K562 (cell line): ENCODE measurements at regions not wholly inside any gene's neighbourhood (a gene's known extent, or its start where the extent isn't known, plus 50 kb on each side); places are given as distances from the start of the nearest gene placed in this dataset.
A peak's percentile ranks its signal among the peaks of the same experiment; 100 is the strongest.

Experiments
- ATAC-seq: fragments of 200-7000 bp; cut with Tn5 transposase; 3 replicates; pipeline ENCODE4 v1.9.1; 2020; ENCODE audit warnings: moderate library complexity
- BruUV-seq: library from RNA; stranded (reverse); fragments of 400-500 nt; replicated peaks from 2 replicates; lab custom pipeline; 2021; lab: Mats Ljungman, UMichigan
- CTCF ChIA-PET: fragments of 300-600 bp; formaldehyde crosslinking; extraction: SDS; loops from one replicate; lab custom pipeline; 2021; ENCODE audit warnings: low intra/inter-chr PET ratio; lab: Yijun Ruan, JAX
- POLR2A ChIA-PET: fragments of 300-600, 350-650 bp; sonication (Branson Sonifier 250); formaldehyde crosslinking; extraction: SDS; loops from one replicate; lab custom pipeline; 2021; ENCODE audit warnings: antibody characterized with exemption, inconsistent platforms; lab: Yijun Ruan, JAX
- DNase-seq, 4 experiments: peaks; one replicate each; pipeline versions ENCODE4 v3.0.0 to v3.0.0-alpha.2; 2011 to 2018; ENCODE audit warnings: low spot score in 3 of 4, mixed read lengths in 3 of 4; ENCODE audit errors: extremely low read depth in 1 of 4
- FAIRE-seq: peaks from 2 replicates; lab custom pipeline; 2011; peaks lifted over from hg19 to GRCh38; lab: Jason Lieb, UNC
- H2AFZ ChIP-seq: 2 replicates; pipeline ENCODE4 v1.6.0; 2011; ENCODE audit warnings: low read depth, low read length, control low read depth, inconsistent platforms
- H3K27ac ChIP-seq: fragments of 200-600 bp; 3 replicates; pipeline ENCODE4 v1.8.0; 2011; ENCODE audit warnings: low read depth, mild to moderate bottlenecking, control low read depth, inconsistent platforms, low read length, moderate library complexity, mixed read lengths; ENCODE audit errors: extremely low read depth
- H3K27me3 ChIP-seq, 2 experiments: fragments of 300-600 bp in 1 of 2; 2 replicates in 1 of 2; 3 replicates in 1 of 2; pipeline versions ENCODE4 v1.6.0 to v1.8.0; 2011; ENCODE audit warnings: inconsistent platforms in 2 of 2, low read length in 2 of 2, mild to moderate bottlenecking in 1 of 2, mixed read lengths in 1 of 2, moderate library complexity in 1 of 2; ENCODE audit not compliant: control insufficient read depth in 2 of 2, insufficient read depth in 2 of 2
- H3K36me3 ChIP-seq: fragments of 300-600 bp; 3 replicates; pipeline ENCODE4 v1.8.0; 2011; ENCODE audit warnings: mild to moderate bottlenecking, low read length, inconsistent platforms; ENCODE audit not compliant: control insufficient read depth, insufficient read depth
- H3K4me1 ChIP-seq, 2 experiments: fragments of 200-600 bp in 1 of 2; replicated peaks in 1 of 2; 2 replicates in 1 of 2; 3 replicates in 1 of 2; pipeline versions ENCODE4 v1.5.1 to v1.8.0; 2011; ENCODE audit warnings: inconsistent platforms in 2 of 2, low read length in 2 of 2, mild to moderate bottlenecking in 1 of 2, mixed read lengths in 1 of 2, moderate library complexity in 1 of 2; ENCODE audit not compliant: control insufficient read depth in 2 of 2, insufficient read depth in 2 of 2
- H3K4me2 ChIP-seq: 2 replicates; pipeline ENCODE4 v1.6.1; 2011; ENCODE audit warnings: low read length, control low read depth, inconsistent platforms, mixed read lengths; ENCODE audit not compliant: insufficient read depth
- H3K4me3 ChIP-seq: fragments of 200-600 bp; sonication (generic), shearing (Covaris generic); 2 replicates; pipeline ENCODE4 v1.5.1; 2016; ENCODE audit warnings: control low read depth, inconsistent platforms
- H3K79me2 ChIP-seq: fragments of 200-600 bp; 3 replicates; pipeline ENCODE4 v1.8.0; 2011; ENCODE audit warnings: low read length, inconsistent platforms; ENCODE audit not compliant: control insufficient read depth, insufficient read depth
- H3K9ac ChIP-seq, 2 experiments: 2 replicates each; pipeline versions ENCODE4 v1.6.0 to v1.6.1; 2011; ENCODE audit warnings: low read depth in 2 of 2, low read length in 2 of 2, control low read depth in 1 of 2, inconsistent platforms in 1 of 2, mild to moderate bottlenecking in 1 of 2, mixed read lengths in 1 of 2; ENCODE audit not compliant: insufficient read depth in 1 of 2
- H3K9me1 ChIP-seq: one replicate; pipeline ENCODE4 v1.6.0; 2011; ENCODE audit warnings: inconsistent platforms, mild to moderate bottlenecking, low read length, moderate library complexity; ENCODE audit not compliant: control insufficient read depth, insufficient read depth
- H3K9me3 ChIP-seq: replicated peaks from 2 replicates; pipeline ENCODE4 v1.5.1; 2011; ENCODE audit warnings: low read depth, low read length, inconsistent platforms; ENCODE audit not compliant: control insufficient read depth, insufficient read depth
- H4K20me1 ChIP-seq: replicated peaks from 2 replicates; pipeline ENCODE4 v1.6.1; 2011; ENCODE audit warnings: low read length, inconsistent platforms, mixed read lengths; ENCODE audit not compliant: control insufficient read depth, insufficient read depth
- AFF4 ChIP-seq: sonication (generic); formaldehyde crosslinking; IDR thresholded peaks from 2 replicates; pipeline ENCODE4 v1.8.0; 2023; ENCODE audit warnings: mild to moderate bottlenecking, missing genetic modification reagents
- ATF6 ChIP-seq: sonication (generic); formaldehyde crosslinking; IDR thresholded peaks from 2 replicates; pipeline ENCODE4 v1.4.0; 2020; ENCODE audit warnings: mild to moderate bottlenecking, missing genetic modification reagents
- MYNN ChIP-seq, 2 experiments: sonication (generic); formaldehyde crosslinking in 1 of 2; IDR thresholded peaks; 2 replicates each; pipeline versions ENCODE4 v1.5.0 to v1.6.1; 2016 to 2020; ENCODE audit warnings: antibody characterized with exemption in 1 of 2, missing genetic modification reagents in 1 of 2
- PBX2 ChIP-seq, 2 experiments: IDR thresholded peaks in 1 of 2; conservative IDR thresholded peaks in 1 of 2; 2 replicates each; pipeline ENCODE4 v1.6.1; 2016; ENCODE audit warnings: low read depth in 2 of 2, mild to moderate bottlenecking in 1 of 2, missing compliant biosample characterization in 1 of 2, missing genetic modification characterization in 1 of 2, moderate library complexity in 1 of 2
- POLR2G ChIP-seq: fragments of 200-400 bp; formaldehyde crosslinking; IDR thresholded peaks from 2 replicates; pipeline ENCODE4 v1.6.1; 2017; ENCODE audit warnings: low read depth, mild to moderate bottlenecking, antibody characterized with exemption, low read length, moderate library complexity
- SMARCB1 ChIP-seq: IDR thresholded peaks from 2 replicates; pipeline ENCODE4 v1.6.1; 2011; ENCODE audit warnings: improper control_type of control experiment, low read depth; ENCODE audit not compliant: insufficient read length
- TFE3 ChIP-seq: fragments of 450-650 bp; formaldehyde crosslinking; IDR thresholded peaks from 2 replicates; pipeline ENCODE4 v1.4.0; 2020; ENCODE audit warnings: mild to moderate bottlenecking, mixed read lengths
- USF1 ChIP-seq: sonication (generic); formaldehyde crosslinking; IDR thresholded peaks from 2 replicates; pipeline ENCODE4 v1.9.0; 2022; ENCODE audit warnings: mild to moderate bottlenecking, missing genetic modification reagents
- WGBS: fragments of 100-300 bp; shearing (Covaris generic); methylation state at CpG from one replicate; pipeline ENCODE4 v1.1.6; 2016; ENCODE audit warnings: low coverage, mixed read lengths; ENCODE audit not compliant: insufficient coverage; ENCODE audit errors: missing lambda C conversion rate; 5-methylcytosine and 5-hydroxymethylcytosine counted together
- in situ Hi-C: fragments of 300-500 bp; cut with MboI; formaldehyde crosslinking; loops from 4 replicates; pipeline ENCODE4 v1.15.0; 2018; ENCODE audit warnings: inconsistent platforms, mixed read lengths
- intact Hi-C: fragments of 100-400 bp; cut with micrococcal nuclease; formaldehyde crosslinking; loops from 2 replicates; pipeline ENCODE4 v1.14.2; 2022

GRCh38 chr22:49464037-49464436 lies 363.6 kb downstream of the BRD1 start (continued):
- TF ChIP-seq MYNN (IDR thresholded peaks at IDR 0.05) (no peak), MYNN (CRISPR knock-in tag; IDR thresholded peaks at IDR 0.05) (no peak), ATF6 (no peak), SMARCB1 (no peak)

- intact Hi-C loops = no loop called here
- peak; percentile 17; the same call in 1 of the 2 replicates for TF ChIP-seq TFE3 (CRISPR knock-in tag)
- TF ChIP-seq POLR2G = 0 out of 2 replicates have a peak, but pooled peaks have one; percentile 20
- TF ChIP-seq USF1 (CRISPR knock-in tag) = peak; percentile 71
- no peak for TF ChIP-seq PBX2 (CRISPR knock-in tag; IDR thresholded peaks at IDR 0.05; ENCODE audit: low read depth)
- no peak for TF ChIP-seq PBX2 (tag; conservative IDR thresholded peaks at IDR 0.05; ENCODE audit: low read depth)
- TF ChIP-seq AFF4 = no peak
Observed at GRCh38 chr22:49462795-49463194, 364.9 kb downstream of the BRD1 start.

More at GRCh38 chr22:49462795-49463194, 364.9 kb downstream of the BRD1 start:
- no peak for FAIRE-seq
- H2AFZ ChIP-seq = no peak overlapping the region
- H3K9me1 ChIP-seq = no peaks in the 10 kb centered on the region
- no peaks in the 10 kb centered on the region for H3K9me3 ChIP-seq
- peaks cover 0 to 15% of the 10 kb centered on the region in 2 experiments; a peak in 2 of 5 replicates for H3K4me1 ChIP-seq
- ATAC-seq = peak; percentile 49
- no peaks in the 10 kb centered on the region for H3K79me2 ChIP-seq
- H3K27me3 ChIP-seq = no peaks in the 10 kb centered on the region
- no peak overlapping the region for H3K27ac ChIP-seq
- peaks cover 6% of the 10 kb centered on the region; the same call in 1 of the 2 replicates for H4K20me1 ChIP-seq
- BruUV-seq = no TSS peak
- peaks cover 6% of the 10 kb centered on the region; the same call in 1 of the 3 replicates for H3K36me3 ChIP-seq
- 76% methylated on average over 9 of the region's 20 CpGs for WGBS
- no peak overlapping the region for H3K4me2 ChIP-seq
- ChIA-PET POLR2A (interaction anchor here (1.3 to 1.5 kb wide), 2 partner anchors 16 to 17 kb away, joined by 4 read pairs; no protein-coding TSS in a partner anchor), CTCF (no interaction called here)
- H3K4me3 ChIP-seq = no peak overlapping the region
- peak in 1 of 4 experiments; percentile 19 for DNase-seq
- no peak overlapping the region for H3K9ac ChIP-seq
- in situ Hi-C loops = no loop called here
